Adrenal gland (tissue), 9 donors: ENCODE measurements at regions not wholly inside any gene's neighbourhood (a gene's known extent, or its start where the extent isn't known, plus 50 kb on each side); places are given as distances from the start of the nearest gene placed in this dataset.

Source experiments
- DNase-seq, 7 donors: peaks; one replicate each; pipeline ENCODE4 v3.0.0-alpha.2; 2019 to 2020
- H3K27ac ChIP-seq, 5 donors: fragments of 200-600 bp; sonication (generic) in 4 of 5; 1 replicate in 3 of 5; 2 replicates in 2 of 5; pipeline versions ENCODE4 v1.5.1 to v1.8.0; 2016 to 2020; ENCODE audit warnings: mild to moderate bottlenecking in 1 of 5
- H3K27me3 ChIP-seq: fragments of 200-600 bp; 2 replicates; pipeline ENCODE4 v1.8.0; 2021
- H3K36me3 ChIP-seq, 2 donors: fragments of 200-600 bp; replicated peaks in 1 of 2; 1 replicate in 1 of 2; 2 replicates in 1 of 2; pipeline versions ENCODE4 v1.5.1 to v1.8.0; 2018 to 2022
- H3K4me1 ChIP-seq, 2 donors: fragments of 200-600 bp; replicated peaks in 1 of 2; 1 replicate in 1 of 2; 2 replicates in 1 of 2; pipeline versions ENCODE4 v1.5.1 to v1.8.0; 2018 to 2021
- H3K4me3 ChIP-seq, 4 donors: fragments of 200-600 bp; sonication (generic) in 3 of 4; one replicate each; pipeline ENCODE4 v1.5.1; 2016 to 2018
- H3K9me3 ChIP-seq, 3 donors: fragments of 200-600 bp; sonication (generic) in 1 of 3; replicated peaks in 1 of 3; 1 replicate in 2 of 3; 2 replicates in 1 of 3; pipeline versions ENCODE4 v1.5.1 to v1.8.0; 2016 to 2021
- CTCF ChIP-seq, 6 experiments: fragments of 450-650 bp in 4 of 6; fragments of 200-600 bp in 2 of 6; sonication (generic) in 1 of 6; IDR thresholded peaks; 1 replicate in 5 of 6; 2 replicates in 1 of 6; pipeline versions ENCODE4 v1.5.1 to v1.8.0; 2016 to 2021; ENCODE audit warnings: antibody characterized with exemption in 6 of 6, mild to moderate bottlenecking in 2 of 6, moderate library complexity in 1 of 6
- POLR2A ChIP-seq, 2 donors: fragments of 450-650 bp; IDR thresholded peaks; one replicate each; pipeline ENCODE4 v1.6.1; 2017; ENCODE audit warnings: antibody characterized with exemption in 2 of 2, mild to moderate bottlenecking in 2 of 2, moderate library complexity in 1 of 2
- WGBS, 4 donors: extraction: QIAGEN DNeasy Blood & Tissue Kit in 2 of 4; methylation state at CpG; one replicate each; pipeline versions ENCODE4 v1.1.5 to v1.1.7; 2013 to 2017; 5-methylcytosine and 5-hydroxymethylcytosine counted together
- intact Hi-C, 2 donors: fragments of 100-400 bp; cut with DNase I; formaldehyde crosslinking; loops; one replicate each; pipeline versions ENCODE4 v1.14.1 to v1.15.0; 2022 to 2023
- donor health status: healthy with polysubstance abuse.
- donor health status: Bipolar disorder and iron deficiency.
- donor health status: DM: yes; HTN: yes; CAD: no.
- donor health status: DM: no; HTN: no; CAD: no.
- donor health status: DM: no; HTN: no; CAD: no.

DNA sequence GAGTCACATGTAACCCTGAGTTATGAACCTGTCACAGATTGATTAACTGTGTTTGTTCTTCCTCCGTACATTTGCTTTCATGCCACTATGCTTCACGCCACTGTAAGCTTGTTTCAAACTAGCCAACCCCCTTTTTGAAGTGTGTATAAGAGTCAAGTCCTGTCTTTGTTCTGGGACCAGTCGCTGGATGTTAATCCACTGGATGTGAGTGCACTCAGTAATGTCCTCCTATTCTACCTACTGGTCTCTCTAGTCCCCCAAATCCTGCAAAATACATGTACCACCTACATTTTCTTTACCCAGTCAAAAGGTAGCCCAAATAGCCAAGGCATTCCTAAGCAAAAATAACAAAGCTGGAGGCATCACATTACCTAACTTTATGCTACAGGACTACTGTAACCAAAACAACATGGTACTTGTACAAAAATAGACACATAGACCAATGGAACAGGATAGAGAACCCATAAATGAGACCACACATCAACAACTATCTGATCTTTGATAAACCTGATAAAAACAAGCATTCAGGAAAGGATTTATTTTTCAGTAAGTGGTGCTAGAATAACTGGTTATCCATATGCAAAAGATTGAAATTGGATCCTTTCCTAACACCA is 1139.1 kb upstream of the SEMA6A start:
- no peak for DNase-seq
- Histone ChIP-seq H3K27me3 (no peaks in the 10 kb centered on the region), H3K27ac (no peak overlapping the region), H3K36me3 (no peaks in the 10 kb centered on the region), H3K4me1 (no peaks in the 10 kb centered on the region), H3K9me3 (peaks cover 0 to 24% (median 8%) of the 10 kb centered on the region in 3 donors), H3K4me3 (no peak overlapping the region)
- intact Hi-C loops = no loop called here
- no peak for TF ChIP-seq CTCF (IDR thresholded peaks at IDR 0.05)
- no peak for TF ChIP-seq POLR2A (IDR thresholded peaks at IDR 0.05)
- WGBS, 4 donors = 69 to 78% (median 71%) methylated on average over 3 of the region's 3 CpGs

DNA sequence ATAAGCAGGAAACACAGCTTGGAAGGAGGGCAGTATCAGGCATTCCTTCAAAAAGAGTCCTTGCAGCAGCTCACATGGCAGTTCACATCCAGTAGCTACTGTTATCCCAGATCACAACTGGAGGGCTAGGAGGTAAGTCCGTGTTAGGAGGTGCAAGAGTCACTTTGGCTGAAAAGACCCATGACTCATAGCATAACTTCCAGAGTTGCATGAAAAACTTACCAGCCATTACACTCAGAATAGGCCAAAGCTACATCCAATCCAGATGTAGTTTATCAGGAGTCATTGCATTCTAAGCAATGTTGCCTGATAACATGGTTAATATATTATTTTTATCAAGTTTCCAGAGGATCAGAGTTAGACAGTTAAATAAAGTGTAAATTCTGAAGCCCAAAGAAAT is 1126.4 kb upstream of the SEMA6A start:
- TF ChIP-seq CTCF (IDR thresholded peaks at IDR 0.05) (no peak), POLR2A (IDR thresholded peaks at IDR 0.05) (no peak)
- intact Hi-C loops = no loop called here
- Histone ChIP-seq H3K4me3 (no peak overlapping the region), H3K36me3 (no peaks in the 10 kb centered on the region), H3K27ac (no peak overlapping the region), H3K9me3 (no peaks in the 10 kb centered on the region), H3K4me1 (no peaks in the 10 kb centered on the region), H3K27me3 (no peaks in the 10 kb centered on the region)
- no peak for DNase-seq
- WGBS, 4 donors = 43 to 64% (median 54%) methylated on average over 1 of the region's 1 CpG

- no peak for DNase-seq
- Histone ChIP-seq H3K27ac (no peak overlapping the region), H3K4me3 (no peak overlapping the region), H3K27me3 (no peaks in the 10 kb centered on the region), H3K4me1 (no peaks in the 10 kb centered on the region), H3K9me3 (no peaks in the 10 kb centered on the region), H3K36me3 (no peaks in the 10 kb centered on the region)
- intact Hi-C loops = no loop called here
- 76 to 89% (median 82%) methylated on average over 1 of the region's 1 CpG for WGBS, 4 donors
- TF ChIP-seq POLR2A (IDR thresholded peaks at IDR 0.05) = no peak
Observed at GRCh38 chr5:117692606-117693005, 1118.0 kb upstream of the SEMA6A start.

GRCh38 chr5:117691081-117691870 is 1116.7 kb upstream of the SEMA6A start:
- no peaks in the 10 kb centered on the region for H3K36me3 ChIP-seq
- TF ChIP-seq CTCF (IDR thresholded peaks at IDR 0.05) = no peak
- no peak for TF ChIP-seq POLR2A (IDR thresholded peaks at IDR 0.05)
- H3K9me3 ChIP-seq = no peaks in the 10 kb centered on the region
- H3K4me3 ChIP-seq = no peak overlapping the region
- no peak overlapping the region for H3K27ac ChIP-seq
- intact Hi-C loops = no loop called here
- no peaks in the 10 kb centered on the region for H3K27me3 ChIP-seq
- no peaks in the 10 kb centered on the region for H3K4me1 ChIP-seq
- WGBS, 4 donors = 70 to 80% (median 71%) methylated on average over 5 of the region's 5 CpGs
- DNase-seq = no peak
